Heart left ventricle (tissue), 13 donors: ENCODE measurements at regions not wholly inside any gene's neighbourhood (a gene's known extent, or its start where the extent isn't known, plus 50 kb on each side); places are given as distances from the start of the nearest gene placed in this dataset.

Experiments used
- POLR2A ChIP-seq, 2 donors: fragments of 450-650 bp; IDR thresholded peaks; one replicate each; pipeline ENCODE4 v1.6.1; 2017; ENCODE audit warnings: antibody characterized with exemption in 2 of 2, mild to moderate bottlenecking in 2 of 2, moderate library complexity in 2 of 2
- TF ChIP-seq, protein P1 (sequence below), 12 donors: fragments of 200-600 bp; sonication (generic) in 4 of 12; IDR thresholded peaks; one replicate each; pipeline versions ENCODE4 v1.5.0 to v1.8.0; 2018 to 2022; ENCODE audit warnings: antibody characterized with exemption in 12 of 12, mild to moderate bottlenecking in 5 of 12
- donor health status: ischemic (EF 13 %, LVEDD 7.1; RV severe dilation, severe dysfunction).
- donor health status: DM: no; HTN: yes; CAD: no.
- donor health status: DM: no; HTN: no; CAD: no.
- donor health status: ischemic (EF 25% LVEDD 6.9; RV normal size, moderate dysfunction).
- donor health status: ischemic (EF 25% LVEDD 5.7; RV mildly dilated, moderate dysfunction).
- donor health status: ischemic (EF 35%, LVEDD 5.7; RV mildly dilated, moderate dysfunction).
- donor health status: nonischemic (EF 11% LVEDD 7.7; RV severe dilation, severe dysfunction).
- donor health status: DM: yes; HTN: yes; CAD: no.
- donor health status: PGD.
- donor health status: ischemic (EF 29% LVEDD 5.4; RV normal size, mild dysfunction).
- donor health status: nonischemic (EF 23%, LVEDD 6.1; RV moderate dilation, normal function).

DNA sequence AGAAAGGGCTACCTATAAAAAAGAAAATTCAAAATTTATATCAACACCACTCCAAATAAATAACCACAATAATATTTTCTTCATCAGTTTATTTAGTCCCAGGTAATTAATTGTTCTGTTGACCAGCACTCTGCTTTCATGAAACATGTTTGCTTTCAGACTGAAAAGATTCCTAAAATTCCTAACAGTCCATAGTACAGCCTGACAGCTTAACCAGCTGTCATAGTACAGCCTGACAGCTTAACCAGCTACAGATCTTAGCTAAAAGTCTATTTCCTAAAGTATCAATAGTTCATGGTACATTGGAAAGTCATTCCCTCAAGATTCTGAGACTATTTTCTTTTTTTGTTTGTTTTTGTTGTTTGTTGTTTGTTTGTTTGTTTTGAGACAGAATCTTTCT lies 144.1 kb upstream of the DDX53 start:
- TF ChIP-seq, protein P1, sequence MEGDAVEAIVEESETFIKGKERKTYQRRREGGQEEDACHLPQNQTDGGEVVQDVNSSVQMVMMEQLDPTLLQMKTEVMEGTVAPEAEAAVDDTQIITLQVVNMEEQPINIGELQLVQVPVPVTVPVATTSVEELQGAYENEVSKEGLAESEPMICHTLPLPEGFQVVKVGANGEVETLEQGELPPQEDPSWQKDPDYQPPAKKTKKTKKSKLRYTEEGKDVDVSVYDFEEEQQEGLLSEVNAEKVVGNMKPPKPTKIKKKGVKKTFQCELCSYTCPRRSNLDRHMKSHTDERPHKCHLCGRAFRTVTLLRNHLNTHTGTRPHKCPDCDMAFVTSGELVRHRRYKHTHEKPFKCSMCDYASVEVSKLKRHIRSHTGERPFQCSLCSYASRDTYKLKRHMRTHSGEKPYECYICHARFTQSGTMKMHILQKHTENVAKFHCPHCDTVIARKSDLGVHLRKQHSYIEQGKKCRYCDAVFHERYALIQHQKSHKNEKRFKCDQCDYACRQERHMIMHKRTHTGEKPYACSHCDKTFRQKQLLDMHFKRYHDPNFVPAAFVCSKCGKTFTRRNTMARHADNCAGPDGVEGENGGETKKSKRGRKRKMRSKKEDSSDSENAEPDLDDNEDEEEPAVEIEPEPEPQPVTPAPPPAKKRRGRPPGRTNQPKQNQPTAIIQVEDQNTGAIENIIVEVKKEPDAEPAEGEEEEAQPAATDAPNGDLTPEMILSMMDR (IDR thresholded peaks at IDR 0.05) = no peak
- no peak for TF ChIP-seq POLR2A (IDR thresholded peaks at IDR 0.05)
